ENCODE measurements at regions not wholly inside any gene's neighbourhood (a gene's known extent, or its start where the extent isn't known, plus 50 kb on each side); places are given as distances from the start of the nearest gene placed in this dataset.

- TF ChIP-seq EGR1 (IDR thresholded peaks at IDR 0.05; ENCODE audit: borderline replicate concordance in 1 of 2, low read depth in 2 of 2, low read length in 2 of 2) (no peak), JUND (IDR thresholded peaks at IDR 0.05; ENCODE audit: low read depth, low read length) (no peak), CTCF (IDR thresholded peaks at IDR 0.05 in 2 of 3, conservative IDR thresholded peaks at IDR 0.05 in 1 of 3; ENCODE audit: control insufficient read depth in 2 of 3, extremely low read depth in 1 of 3, insufficient read depth in 1 of 3, low read depth in 3 of 3, low read length in 3 of 3) (no peak), ZNF622 (IDR thresholded peaks at IDR 0.05) (no peak), POLR2AphosphoS5 (IDR thresholded peaks at IDR 0.05; ENCODE audit: low read length) (no peak)
These were observed 102.1 kb upstream of the SH3BP4 start for GRCh38 chr2:234849678-234850077.
